Left ventricle myocardium inferior (tissue), 1 donor: ENCODE measurements at regions not wholly inside any gene's neighbourhood (a gene's known extent, or its start where the extent isn't known, plus 50 kb on each side); places are given as distances from the start of the nearest gene placed in this dataset.

Experiments
- DNase-seq: peaks from one replicate; pipeline ENCODE4 v3.0.0-alpha.2; 2020
- H3K27ac ChIP-seq: fragments of 200-600 bp; replicated peaks from 2 replicates; pipeline ENCODE4 v1.8.0; 2021
- H3K27me3 ChIP-seq: fragments of 200-600 bp; 2 replicates; pipeline ENCODE4 v1.8.0; 2021; ENCODE audit warnings: low read depth
- H3K36me3 ChIP-seq: fragments of 200-600 bp; 2 replicates; pipeline ENCODE4 v1.8.0; 2021
- H3K4me1 ChIP-seq: fragments of 200-600 bp; 2 replicates; pipeline ENCODE4 v1.8.0; 2021
- H3K4me3 ChIP-seq: fragments of 200-600 bp; 2 replicates; pipeline ENCODE4 v1.8.0; 2021; ENCODE audit warnings: mild to moderate bottlenecking, moderate library complexity
- H3K9me3 ChIP-seq: fragments of 200-600 bp; replicated peaks from 2 replicates; pipeline ENCODE4 v1.8.0; 2021
- CTCF ChIP-seq: fragments of 200-600 bp; IDR thresholded peaks from 2 replicates; pipeline ENCODE4 v1.8.0; 2021; ENCODE audit warnings: antibody characterized with exemption, mild to moderate bottlenecking, borderline replicate concordance
- intact Hi-C: fragments of 100-400 bp; cut with micrococcal nuclease; formaldehyde crosslinking; loops from one replicate; pipeline ENCODE4 v1.11.0; 2022
- donor health status: DM: no; HTN: yes; CAD: no; lungs with severe emphysema.

GRCh38 chr10:129319934-129320333 is 147.1 kb upstream of the MGMT start:
- no peak for DNase-seq
- H3K36me3 ChIP-seq, result no peaks in the 10 kb centered on the region

GRCh38 chr10:129320340-129320739 is 146.7 kb upstream of the MGMT start:
- Histone ChIP-seq H3K4me3 (no peak overlapping the region), H3K4me1 (no peaks in the 10 kb centered on the region), H3K27ac (no peak overlapping the region), H3K9me3 (peaks cover 39% of the 10 kb centered on the region), H3K27me3 (peaks cover 4% of the 10 kb centered on the region), H3K36me3 (no peaks in the 10 kb centered on the region)
- DNase-seq, result no peak
- no peak for TF ChIP-seq CTCF
- intact Hi-C loops, result no loop called here

More at GRCh38 chr10:129319934-129320333, 147.1 kb upstream of the MGMT start:
- Histone ChIP-seq H3K9me3 (peaks cover 42% of the 10 kb centered on the region), H3K27me3 (peaks cover 4% of the 10 kb centered on the region), H3K4me3 (no peak overlapping the region), H3K4me1 (no peaks in the 10 kb centered on the region), H3K27ac (no peak overlapping the region)
- intact Hi-C loops, result no loop called here
- TF ChIP-seq CTCF, result no peak

- Histone ChIP-seq H3K27me3 (peaks cover 15% of the 10 kb centered on the region), H3K4me3 (no peak overlapping the region), H3K27ac (no peak overlapping the region), H3K36me3 (no peaks in the 10 kb centered on the region), H3K9me3 (peaks cover 25% of the 10 kb centered on the region), H3K4me1 (no peaks in the 10 kb centered on the region)
- TF ChIP-seq CTCF, result no peak
- DNase-seq, result no peak
- intact Hi-C loops, result no loop called here
These were observed 145.3 kb upstream of the MGMT start for GRCh38 chr10:129321727-129322126.

GRCh38 chr10:129322933-129323820 is 143.9 kb upstream of the MGMT start:
- H3K4me1 ChIP-seq, result no peaks in the 10 kb centered on the region
- H3K9me3 ChIP-seq, result peaks cover 14% of the 10 kb centered on the region
- H3K4me3 ChIP-seq, result no peak overlapping the region
- H3K27me3 ChIP-seq, result peaks cover 15% of the 10 kb centered on the region
- DNase-seq, result no peak
- intact Hi-C loops, result no loop called here
- H3K27ac ChIP-seq, result no peak overlapping the region
- TF ChIP-seq CTCF, result no peak
- H3K36me3 ChIP-seq, result no peaks in the 10 kb centered on the region

GRCh38 chr10:129323879-129324278 is 143.2 kb upstream of the MGMT start:
- intact Hi-C loops, result no loop called here

More at GRCh38 chr10:129323879-129324278, 143.2 kb upstream of the MGMT start:
- Histone ChIP-seq H3K9me3 (peaks cover 14% of the 10 kb centered on the region), H3K4me1 (no peaks in the 10 kb centered on the region), H3K36me3 (no peaks in the 10 kb centered on the region), H3K27ac (no peak overlapping the region), H3K4me3 (no peak overlapping the region), H3K27me3 (peaks cover 15% of the 10 kb centered on the region)
- TF ChIP-seq CTCF, result no peak
- no peak for DNase-seq
